T-helper 2 cell (primary cell): ENCODE measurements at regions not wholly inside any gene's neighbourhood (a gene's known extent, or its start where the extent isn't known, plus 50 kb on each side); places are given as distances from the start of the nearest gene placed in this dataset.
"Not testable (repeated sequence)": the region's sequence is repeated elsewhere in the genome, so short reads cannot be mapped to it uniquely, and the experiment has no call there.

ENCODE experiments used
- DNase-seq, 5 experiments: peaks; one replicate each; pipeline versions ENCODE4 v3.0.0 to v3.0.0-alpha.2; 2012 to 2022

GRCh38 chr1:2851918-2852317 lies 50.4 kb upstream of the TTC34 start:
- DNase-seq = not testable (repeated sequence)

- no peak for DNase-seq
Measured at GRCh38 chr1:2853711-2854110, 52.2 kb upstream of the TTC34 start.

GRCh38 chr1:2854151-2854550 lies 52.7 kb upstream of the TTC34 start:
- DNase-seq = no peak

- DNase-seq = no peak
Measured at GRCh38 chr1:2854611-2855010, 53.1 kb upstream of the TTC34 start.

GRCh38 chr1:2855206-2856065 lies 53.9 kb upstream of the TTC34 start:
- DNase-seq = no peak

- no peak for DNase-seq
Measured at GRCh38 chr1:2856066-2856390, 54.5 kb upstream of the TTC34 start.

- DNase-seq = no peak
Measured at GRCh38 chr1:2856676-2857375, 55.3 kb upstream of the TTC34 start.

GRCh38 chr1:2857521-2857920 lies 56.0 kb upstream of the TTC34 start:
- no peak for DNase-seq

- DNase-seq = no peak
Measured at GRCh38 chr1:2858676-2859075, 57.2 kb upstream of the TTC34 start.

- no peak for DNase-seq
Measured at GRCh38 chr1:2859219-2859880, 57.9 kb upstream of the TTC34 start.

GRCh38 chr1:2859881-2860430 lies 58.5 kb upstream of the TTC34 start:
- no peak for DNase-seq

GRCh38 chr1:2860476-2861142 lies 59.1 kb upstream of the TTC34 start:
- no peak for DNase-seq

- DNase-seq = no peak
Measured at GRCh38 chr1:2861143-2861987, 59.9 kb upstream of the TTC34 start.

- DNase-seq = no peak
Measured at GRCh38 chr1:2861988-2862813, 60.7 kb upstream of the TTC34 start.

- DNase-seq = no peak
Measured at GRCh38 chr1:2862814-2863647, 61.5 kb upstream of the TTC34 start.

GRCh38 chr1:2863648-2863963 lies 62.1 kb upstream of the TTC34 start:
- DNase-seq = no peak

GRCh38 chr1:2864203-2864905 lies 62.9 kb upstream of the TTC34 start:
- no peak for DNase-seq

- DNase-seq = no peak
Measured at GRCh38 chr1:2865000-2865399, 63.5 kb upstream of the TTC34 start.

- no peak for DNase-seq
Measured at GRCh38 chr1:2865571-2866421, 64.3 kb upstream of the TTC34 start.
